Stomach (tissue), 4 donors: ENCODE measurements at regions not wholly inside any gene's neighbourhood (a gene's known extent, or its start where the extent isn't known, plus 50 kb on each side); places are given as distances from the start of the nearest gene placed in this dataset.
"Not testable (repeated sequence)": the region's sequence is repeated elsewhere in the genome, so short reads cannot be mapped to it uniquely, and the experiment has no call there.

Experiments
- EP300 ChIP-seq: sonication (generic); formaldehyde crosslinking; IDR thresholded peaks from one replicate; pipeline ENCODE4 v1.6.1; 2017; ENCODE audit warnings: antibody characterized with exemption
- POLR2A ChIP-seq, 4 donors: fragments of 450-650 bp; IDR thresholded peaks; one replicate each; pipeline ENCODE4 v1.6.1; 2016; ENCODE audit warnings: antibody characterized with exemption in 4 of 4, control low read depth in 2 of 4, mild to moderate bottlenecking in 1 of 4, moderate library complexity in 1 of 4
- POLR2AphosphoS5 ChIP-seq, 3 donors: sonication (generic); formaldehyde crosslinking; IDR thresholded peaks; one replicate each; pipeline ENCODE4 v1.6.1; 2016; ENCODE audit warnings: antibody characterized with exemption in 3 of 3
- TF ChIP-seq, protein P1 (sequence below), 7 experiments: fragments of 450-650 bp in 4 of 7; fragments of 200-600 bp in 3 of 7; sonication (generic) in 3 of 7; IDR thresholded peaks; one replicate each; pipeline ENCODE4 v1.5.1; 2016 to 2019; ENCODE audit warnings: antibody characterized with exemption in 7 of 7, control low read depth in 2 of 7, mild to moderate bottlenecking in 1 of 7

DNA sequence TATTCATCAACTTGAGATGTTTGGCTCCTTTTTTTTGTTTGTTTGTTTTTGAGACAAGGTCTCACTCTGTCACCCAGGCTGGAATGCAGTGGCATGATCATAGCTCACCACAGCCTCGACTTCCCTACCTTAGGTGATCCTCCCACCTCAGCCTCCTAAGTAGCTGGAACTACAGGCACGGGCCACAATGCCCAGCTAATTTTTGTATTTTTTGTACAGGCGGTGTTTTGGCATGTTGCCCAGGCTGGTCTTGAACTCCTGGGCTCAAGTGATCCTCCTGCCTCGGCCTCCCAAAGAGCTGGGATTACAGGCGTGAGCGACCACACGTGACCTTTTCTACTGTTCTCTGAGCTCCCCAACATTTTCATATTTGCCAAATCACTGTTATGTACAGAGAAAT, 79.8 kb upstream of the EEA1 start:
- TF ChIP-seq, protein P1, sequence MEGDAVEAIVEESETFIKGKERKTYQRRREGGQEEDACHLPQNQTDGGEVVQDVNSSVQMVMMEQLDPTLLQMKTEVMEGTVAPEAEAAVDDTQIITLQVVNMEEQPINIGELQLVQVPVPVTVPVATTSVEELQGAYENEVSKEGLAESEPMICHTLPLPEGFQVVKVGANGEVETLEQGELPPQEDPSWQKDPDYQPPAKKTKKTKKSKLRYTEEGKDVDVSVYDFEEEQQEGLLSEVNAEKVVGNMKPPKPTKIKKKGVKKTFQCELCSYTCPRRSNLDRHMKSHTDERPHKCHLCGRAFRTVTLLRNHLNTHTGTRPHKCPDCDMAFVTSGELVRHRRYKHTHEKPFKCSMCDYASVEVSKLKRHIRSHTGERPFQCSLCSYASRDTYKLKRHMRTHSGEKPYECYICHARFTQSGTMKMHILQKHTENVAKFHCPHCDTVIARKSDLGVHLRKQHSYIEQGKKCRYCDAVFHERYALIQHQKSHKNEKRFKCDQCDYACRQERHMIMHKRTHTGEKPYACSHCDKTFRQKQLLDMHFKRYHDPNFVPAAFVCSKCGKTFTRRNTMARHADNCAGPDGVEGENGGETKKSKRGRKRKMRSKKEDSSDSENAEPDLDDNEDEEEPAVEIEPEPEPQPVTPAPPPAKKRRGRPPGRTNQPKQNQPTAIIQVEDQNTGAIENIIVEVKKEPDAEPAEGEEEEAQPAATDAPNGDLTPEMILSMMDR (IDR thresholded peaks at IDR 0.05): not testable (repeated sequence)
- not testable (repeated sequence) for TF ChIP-seq EP300; POLR2A (IDR thresholded peaks at IDR 0.05); POLR2AphosphoS5 (IDR thresholded peaks at IDR 0.05)
